GM23338 (cell line): ENCODE measurements at regions not wholly inside any gene's neighbourhood (a gene's known extent, or its start where the extent isn't known, plus 50 kb on each side); places are given as distances from the start of the nearest gene placed in this dataset.

ENCODE experiments used
- ATAC-seq: fragments of 200-7000 bp; cut with Tn5 transposase; 3 replicates; pipeline ENCODE4 v1.9.1; 2020
- DNase-seq: peaks from one replicate; pipeline ENCODE4 v3.0.0-alpha.2; 2015; ENCODE audit warnings: low spot score
- H2AFZ ChIP-seq: fragments of 200-600 bp; sonication (generic); 2 replicates; pipeline ENCODE4 v1.8.0; 2016; ENCODE audit warnings: antibody characterized with exemption, mild to moderate bottlenecking, moderate library complexity
- H3F3A ChIP-seq: fragments of 200-600 bp; sonication (generic); replicated peaks from 2 replicates; pipeline ENCODE4 v1.8.0; 2017; ENCODE audit warnings: antibody characterized with exemption, mixed run types, low read depth
- H3K27ac ChIP-seq: fragments of 200-600 bp; sonication (generic); 2 replicates; pipeline ENCODE4 v1.6.1; 2016; ENCODE audit warnings: low read depth
- H3K27me3 ChIP-seq: fragments of 200-600 bp; sonication (generic); 2 replicates; pipeline ENCODE4 v1.8.0; 2016; ENCODE audit warnings: mild to moderate bottlenecking, mixed run types, moderate library complexity; ENCODE audit not compliant: insufficient read depth
- H3K36me3 ChIP-seq: fragments of 200-600 bp; sonication (generic); 2 replicates; pipeline ENCODE4 v1.8.0; 2016; ENCODE audit warnings: mild to moderate bottlenecking; ENCODE audit not compliant: insufficient read depth
- H3K4me1 ChIP-seq: fragments of 200-600 bp; sonication (generic); 2 replicates; pipeline ENCODE4 v1.8.0; 2016; ENCODE audit warnings: mild to moderate bottlenecking, moderate library complexity; ENCODE audit not compliant: insufficient read depth
- H3K4me2 ChIP-seq: fragments of 200-600 bp; sonication (generic); 2 replicates; pipeline ENCODE4 v1.7.1; 2017; ENCODE audit warnings: mixed run types
- H3K4me3 ChIP-seq: fragments of 200-600 bp; sonication (generic); 2 replicates; pipeline ENCODE4 v1.6.1; 2016; ENCODE audit warnings: mixed run types
- H3K79me2 ChIP-seq: fragments of 200-600 bp; sonication (generic); replicated peaks from 2 replicates; pipeline ENCODE4 v1.8.0; 2017; ENCODE audit warnings: mild to moderate bottlenecking; ENCODE audit not compliant: insufficient read depth
- H3K9me2 ChIP-seq: fragments of 200-600 bp; sonication (generic); 2 replicates; pipeline ENCODE4 v1.8.0; 2017; ENCODE audit not compliant: insufficient read depth
- H4K20me1 ChIP-seq: fragments of 200-600 bp; sonication (generic); replicated peaks from 2 replicates; pipeline ENCODE4 v1.8.0; 2017; ENCODE audit warnings: mild to moderate bottlenecking; ENCODE audit not compliant: insufficient read depth
- H3K27ac Mint-ChIP-seq: 2 replicates; pipeline ENCODE4 v1.8.0; 2020; ENCODE audit warnings: inconsistent platforms, mild to moderate bottlenecking, moderate library complexity, mixed read lengths
- H3K27me3 Mint-ChIP-seq: 3 replicates; pipeline ENCODE4 v1.8.0; 2022; ENCODE audit warnings: low read depth, mild to moderate bottlenecking, moderate library complexity, mixed read lengths, inconsistent platforms; ENCODE audit not compliant: insufficient read depth, poor library complexity
- H3K36me3 Mint-ChIP-seq: 3 replicates; pipeline ENCODE4 v1.8.0; 2021; ENCODE audit warnings: low read depth, mild to moderate bottlenecking, inconsistent platforms, moderate library complexity, mixed read lengths
- H3K4me1 Mint-ChIP-seq: 3 replicates; pipeline ENCODE4 v1.8.0; 2020; ENCODE audit warnings: mild to moderate bottlenecking, inconsistent platforms, mixed read lengths
- H3K4me3 Mint-ChIP-seq: 3 replicates; pipeline ENCODE4 v1.8.0; 2021; ENCODE audit warnings: moderate library complexity, mild to moderate bottlenecking, inconsistent platforms, mixed read lengths
- H3K9me3 Mint-ChIP-seq: 3 replicates; pipeline ENCODE4 v1.8.0; 2020; ENCODE audit warnings: moderate library complexity, mild to moderate bottlenecking, inconsistent platforms, mixed read lengths
- CREB1 ChIP-seq: fragments of 250-450 bp; sonication (Bioruptor Pico); IDR thresholded peaks from 2 replicates; pipeline ENCODE4 v1.5.0; 2020; ENCODE audit warnings: low read depth, mild to moderate bottlenecking, moderate library complexity
- EZH2 ChIP-seq: fragments of 200-600 bp; sonication (generic); IDR thresholded peaks from one replicate; pipeline ENCODE4 v1.8.0; 2017; ENCODE audit warnings: antibody characterized with exemption, mild to moderate bottlenecking, low read depth; ENCODE audit not compliant: unreplicated experiment
- EZH2phosphoT487 ChIP-seq: fragments of 200-600 bp; sonication (generic); IDR thresholded peaks from one replicate; pipeline ENCODE4 v1.8.1; 2018; ENCODE audit warnings: antibody characterized with exemption; ENCODE audit not compliant: unreplicated experiment
- JUNB ChIP-seq: IDR thresholded peaks from one replicate; pipeline ENCODE4 v1.6.1; 2016; ENCODE audit warnings: antibody characterized with exemption; ENCODE audit not compliant: unreplicated experiment
- NANOG ChIP-seq: IDR thresholded peaks from 2 replicates; pipeline ENCODE4 v1.6.1; 2016; ENCODE audit warnings: antibody characterized with exemption, borderline replicate concordance
- POLR2AphosphoS5 ChIP-seq: IDR thresholded peaks from 2 replicates; pipeline ENCODE4 v1.6.1; 2016; ENCODE audit warnings: antibody characterized with exemption, low read depth
- STAT1 ChIP-seq: IDR thresholded peaks from one replicate; pipeline ENCODE4 v1.6.1; 2016; ENCODE audit warnings: antibody characterized with exemption; ENCODE audit not compliant: unreplicated experiment
- ZNF114 ChIP-seq: fragments of 250-450 bp; sonication (Bioruptor Pico); IDR thresholded peaks from 2 replicates; pipeline ENCODE4 v1.5.0; 2020; ENCODE audit warnings: mild to moderate bottlenecking, moderate library complexity
- ZNF331 ChIP-seq: fragments of 250-450 bp; sonication (Bioruptor Pico); IDR thresholded peaks from 2 replicates; pipeline ENCODE4 v1.5.0; 2020; ENCODE audit warnings: low read depth, mild to moderate bottlenecking, moderate library complexity
- TF ChIP-seq, protein P1 (sequence below): IDR thresholded peaks from 2 replicates; pipeline ENCODE4 v1.6.1; 2016; ENCODE audit warnings: antibody characterized with exemption
- TF ChIP-seq, protein P2 (sequence below): fragments of 250-450 bp; sonication (Bioruptor Pico); IDR thresholded peaks from 2 replicates; pipeline ENCODE4 v1.5.0; 2020; ENCODE audit warnings: mild to moderate bottlenecking, moderate library complexity
- TF ChIP-seq, protein P3 (sequence below), 2 experiments: fragments of 200-600 bp in 1 of 2; sonication (generic) in 1 of 2; conservative IDR thresholded peaks; 2 replicates each; pipeline versions ENCODE4 v1.5.1 to v1.6.1; 2016 to 2017; ENCODE audit warnings: antibody characterized with exemption in 2 of 2, low read depth in 2 of 2, mild to moderate bottlenecking in 2 of 2, moderate library complexity in 1 of 2

DNA sequence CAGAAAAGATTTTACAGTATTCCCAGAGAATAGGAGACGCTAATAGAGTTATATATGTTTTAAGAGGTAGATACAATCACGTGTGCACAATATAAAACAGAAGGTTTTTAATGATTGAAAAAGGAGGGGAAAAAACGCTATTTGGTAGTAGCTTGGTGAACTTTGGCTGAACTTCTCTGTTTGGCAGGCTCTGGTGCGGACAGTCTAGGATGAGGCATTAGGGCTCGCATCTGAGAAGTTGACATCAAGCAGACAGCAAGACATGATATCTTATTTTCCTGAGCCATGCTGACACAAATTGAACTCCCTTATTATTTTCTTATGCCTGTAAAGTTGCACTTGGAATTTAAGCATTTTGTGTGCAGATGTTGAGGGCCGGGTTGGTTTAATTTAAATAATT is 176.6 kb downstream of the EN1 start:
- no peaks in the 10 kb centered on the region for H3K9me3 Mint-ChIP-seq
- H3K27me3 Mint-ChIP-seq: peaks cover 4% of the 10 kb centered on the region
- Histone ChIP-seq H3K36me3 (no peaks in the 10 kb centered on the region), H3K27ac (no peak overlapping the region), H3K4me1 (no peaks in the 10 kb centered on the region), H4K20me1 (no peaks in the 10 kb centered on the region), H3F3A (no peaks in the 10 kb centered on the region), H2AFZ (no peak overlapping the region), H3K27me3 (no peaks in the 10 kb centered on the region), H3K9me2 (peaks cover 5% of the 10 kb centered on the region; the same call in 1 of the 2 replicates), H3K4me3 (no peak overlapping the region), H3K79me2 (no peaks in the 10 kb centered on the region), H3K4me2 (no peak overlapping the region)
- no peak overlapping the region for H3K27ac Mint-ChIP-seq
- DNase-seq (no peak), ATAC-seq (no peak)
- TF ChIP-seq ZNF114 (CRISPR knock-in tag) (no peak), POLR2AphosphoS5 (no peak), NANOG (no peak), ZNF331 (no peak), JUNB (no peak), EZH2phosphoT487 (no peak), STAT1 (no peak), CREB1 (CRISPR knock-in tag) (no peak), EZH2 (no peak)
- TF ChIP-seq, protein P1, sequence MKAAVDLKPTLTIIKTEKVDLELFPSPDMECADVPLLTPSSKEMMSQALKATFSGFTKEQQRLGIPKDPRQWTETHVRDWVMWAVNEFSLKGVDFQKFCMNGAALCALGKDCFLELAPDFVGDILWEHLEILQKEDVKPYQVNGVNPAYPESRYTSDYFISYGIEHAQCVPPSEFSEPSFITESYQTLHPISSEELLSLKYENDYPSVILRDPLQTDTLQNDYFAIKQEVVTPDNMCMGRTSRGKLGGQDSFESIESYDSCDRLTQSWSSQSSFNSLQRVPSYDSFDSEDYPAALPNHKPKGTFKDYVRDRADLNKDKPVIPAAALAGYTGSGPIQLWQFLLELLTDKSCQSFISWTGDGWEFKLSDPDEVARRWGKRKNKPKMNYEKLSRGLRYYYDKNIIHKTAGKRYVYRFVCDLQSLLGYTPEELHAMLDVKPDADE: no peak
- TF ChIP-seq, protein P2, sequence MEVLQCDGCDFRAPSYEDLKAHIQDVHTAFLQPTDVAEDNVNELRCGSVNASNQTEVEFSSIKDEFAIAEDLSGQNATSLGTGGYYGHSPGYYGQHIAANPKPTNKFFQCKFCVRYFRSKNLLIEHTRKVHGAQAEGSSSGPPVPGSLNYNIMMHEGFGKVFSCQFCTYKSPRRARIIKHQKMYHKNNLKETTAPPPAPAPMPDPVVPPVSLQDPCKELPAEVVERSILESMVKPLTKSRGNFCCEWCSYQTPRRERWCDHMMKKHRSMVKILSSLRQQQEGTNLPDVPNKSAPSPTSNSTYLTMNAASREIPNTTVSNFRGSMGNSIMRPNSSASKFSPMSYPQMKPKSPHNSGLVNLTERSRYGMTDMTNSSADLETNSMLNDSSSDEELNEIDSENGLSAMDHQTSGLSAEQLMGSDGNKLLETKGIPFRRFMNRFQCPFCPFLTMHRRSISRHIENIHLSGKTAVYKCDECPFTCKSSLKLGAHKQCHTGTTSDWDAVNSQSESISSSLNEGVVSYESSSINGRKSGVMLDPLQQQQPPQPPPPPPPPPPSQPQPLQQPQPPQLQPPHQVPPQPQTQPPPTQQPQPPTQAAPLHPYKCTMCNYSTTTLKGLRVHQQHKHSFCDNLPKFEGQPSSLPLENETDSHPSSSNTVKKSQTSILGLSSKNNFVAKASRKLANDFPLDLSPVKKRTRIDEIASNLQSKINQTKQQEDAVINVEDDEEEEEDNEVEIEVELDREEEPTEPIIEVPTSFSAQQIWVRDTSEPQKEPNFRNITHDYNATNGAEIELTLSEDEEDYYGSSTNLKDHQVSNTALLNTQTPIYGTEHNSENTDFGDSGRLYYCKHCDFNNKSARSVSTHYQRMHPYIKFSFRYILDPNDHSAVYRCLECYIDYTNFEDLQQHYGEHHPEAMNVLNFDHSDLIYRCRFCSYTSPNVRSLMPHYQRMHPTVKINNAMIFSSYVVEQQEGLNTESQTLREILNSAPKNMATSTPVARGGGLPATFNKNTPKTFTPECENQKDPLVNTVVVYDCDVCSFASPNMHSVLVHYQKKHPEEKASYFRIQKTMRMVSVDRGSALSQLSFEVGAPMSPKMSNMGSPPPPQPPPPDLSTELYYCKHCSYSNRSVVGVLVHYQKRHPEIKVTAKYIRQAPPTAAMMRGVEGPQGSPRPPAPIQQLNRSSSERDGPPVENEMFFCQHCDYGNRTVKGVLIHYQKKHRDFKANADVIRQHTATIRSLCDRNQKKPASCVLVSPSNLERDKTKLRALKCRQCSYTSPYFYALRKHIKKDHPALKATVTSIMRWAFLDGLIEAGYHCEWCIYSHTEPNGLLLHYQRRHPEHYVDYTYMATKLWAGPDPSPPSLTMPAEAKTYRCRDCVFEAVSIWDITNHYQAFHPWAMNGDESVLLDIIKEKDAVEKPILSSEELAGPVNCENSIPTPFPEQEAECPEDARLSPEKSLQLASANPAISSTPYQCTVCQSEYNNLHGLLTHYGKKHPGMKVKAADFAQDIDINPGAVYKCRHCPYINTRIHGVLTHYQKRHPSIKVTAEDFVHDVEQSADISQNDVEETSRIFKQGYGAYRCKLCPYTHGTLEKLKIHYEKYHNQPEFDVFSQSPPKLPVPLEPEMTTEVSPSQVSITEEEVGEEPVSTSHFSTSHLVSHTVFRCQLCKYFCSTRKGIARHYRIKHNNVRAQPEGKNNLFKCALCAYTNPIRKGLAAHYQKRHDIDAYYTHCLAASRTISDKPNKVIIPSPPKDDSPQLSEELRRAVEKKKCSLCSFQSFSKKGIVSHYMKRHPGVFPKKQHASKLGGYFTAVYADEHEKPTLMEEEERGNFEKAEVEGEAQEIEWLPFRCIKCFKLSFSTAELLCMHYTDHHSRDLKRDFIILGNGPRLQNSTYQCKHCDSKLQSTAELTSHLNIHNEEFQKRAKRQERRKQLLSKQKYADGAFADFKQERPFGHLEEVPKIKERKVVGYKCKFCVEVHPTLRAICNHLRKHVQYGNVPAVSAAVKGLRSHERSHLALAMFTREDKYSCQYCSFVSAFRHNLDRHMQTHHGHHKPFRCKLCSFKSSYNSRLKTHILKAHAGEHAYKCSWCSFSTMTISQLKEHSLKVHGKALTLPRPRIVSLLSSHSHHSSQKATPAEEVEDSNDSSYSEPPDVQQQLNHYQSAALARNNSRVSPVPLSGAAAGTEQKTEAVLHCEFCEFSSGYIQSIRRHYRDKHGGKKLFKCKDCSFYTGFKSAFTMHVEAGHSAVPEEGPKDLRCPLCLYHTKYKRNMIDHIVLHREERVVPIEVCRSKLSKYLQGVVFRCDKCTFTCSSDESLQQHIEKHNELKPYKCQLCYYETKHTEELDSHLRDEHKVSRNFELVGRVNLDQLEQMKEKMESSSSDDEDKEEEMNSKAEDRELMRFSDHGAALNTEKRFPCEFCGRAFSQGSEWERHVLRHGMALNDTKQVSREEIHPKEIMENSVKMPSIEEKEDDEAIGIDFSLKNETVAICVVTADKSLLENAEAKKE: no peak
- TF ChIP-seq, protein P3, sequence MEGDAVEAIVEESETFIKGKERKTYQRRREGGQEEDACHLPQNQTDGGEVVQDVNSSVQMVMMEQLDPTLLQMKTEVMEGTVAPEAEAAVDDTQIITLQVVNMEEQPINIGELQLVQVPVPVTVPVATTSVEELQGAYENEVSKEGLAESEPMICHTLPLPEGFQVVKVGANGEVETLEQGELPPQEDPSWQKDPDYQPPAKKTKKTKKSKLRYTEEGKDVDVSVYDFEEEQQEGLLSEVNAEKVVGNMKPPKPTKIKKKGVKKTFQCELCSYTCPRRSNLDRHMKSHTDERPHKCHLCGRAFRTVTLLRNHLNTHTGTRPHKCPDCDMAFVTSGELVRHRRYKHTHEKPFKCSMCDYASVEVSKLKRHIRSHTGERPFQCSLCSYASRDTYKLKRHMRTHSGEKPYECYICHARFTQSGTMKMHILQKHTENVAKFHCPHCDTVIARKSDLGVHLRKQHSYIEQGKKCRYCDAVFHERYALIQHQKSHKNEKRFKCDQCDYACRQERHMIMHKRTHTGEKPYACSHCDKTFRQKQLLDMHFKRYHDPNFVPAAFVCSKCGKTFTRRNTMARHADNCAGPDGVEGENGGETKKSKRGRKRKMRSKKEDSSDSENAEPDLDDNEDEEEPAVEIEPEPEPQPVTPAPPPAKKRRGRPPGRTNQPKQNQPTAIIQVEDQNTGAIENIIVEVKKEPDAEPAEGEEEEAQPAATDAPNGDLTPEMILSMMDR (conservative IDR thresholded peaks at IDR 0.05; ENCODE audit: low read depth in 2 of 2): no peak
- H3K4me3 Mint-ChIP-seq: no peak overlapping the region
- no peaks in the 10 kb centered on the region for H3K36me3 Mint-ChIP-seq
- no peaks in the 10 kb centered on the region for H3K4me1 Mint-ChIP-seq
